NCI-H2196 (cell line): ENCODE measurements at regions not wholly inside any gene's neighbourhood (a gene's known extent, or its start where the extent isn't known, plus 50 kb on each side); places are given as distances from the start of the nearest gene placed in this dataset.

Experiments used
- DNase-seq: peaks from one replicate; lab custom pipeline; 2025; ENCODE audit not compliant: unreplicated experiment; lab: John Stamatoyannopoulos, UW

DNA sequence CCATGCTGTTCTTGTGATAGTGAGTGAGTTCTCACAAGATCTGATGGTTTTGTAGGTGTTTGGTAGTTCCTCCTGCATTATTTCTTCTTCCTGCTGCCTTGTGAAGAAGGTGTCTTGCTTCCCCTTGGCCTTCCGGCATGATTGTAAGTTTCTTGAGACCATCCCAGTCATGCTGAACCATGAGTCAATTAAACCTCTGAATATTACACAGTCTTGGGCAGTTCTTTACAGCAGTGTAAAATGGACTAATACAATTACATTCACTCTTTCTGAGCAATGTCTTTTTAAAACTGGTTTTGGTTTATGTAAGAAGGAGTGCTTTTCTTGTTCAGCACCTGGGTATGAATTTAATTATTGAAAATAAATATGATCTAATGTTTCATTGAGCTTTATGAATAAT, 50.7 kb upstream of the ARRDC3 start:
- DNase-seq: no peak
